ENCODE measurements at regions not wholly inside any gene's neighbourhood (a gene's known extent, or its start where the extent isn't known, plus 50 kb on each side); places are given as distances from the start of the nearest gene placed in this dataset.

- TF ChIP-seq CTCF (IDR thresholded peaks at IDR 0.05) (no peak), POLR2A (IDR thresholded peaks at IDR 0.05) (no peak)
Measured at GRCh38 chr9:73219985-73220626, 68.4 kb downstream of the ANXA1 start.

Measured in testis (tissue), 2 donors.